SH-SY5Y (cell line): ENCODE measurements at regions not wholly inside any gene's neighbourhood (a gene's known extent, or its start where the extent isn't known, plus 50 kb on each side); places are given as distances from the start of the nearest gene placed in this dataset.

Experiments used
- GATA2 ChIP-seq: IDR thresholded peaks from 2 replicates; pipeline ENCODE4 v1.6.1; 2011; ENCODE audit warnings: mild to moderate bottlenecking, low read depth, low read length
- GATA3 ChIP-seq: IDR thresholded peaks from 2 replicates; pipeline ENCODE4 v1.6.1; 2011; ENCODE audit warnings: low read depth, mild to moderate bottlenecking, low read length, moderate library complexity

DNA sequence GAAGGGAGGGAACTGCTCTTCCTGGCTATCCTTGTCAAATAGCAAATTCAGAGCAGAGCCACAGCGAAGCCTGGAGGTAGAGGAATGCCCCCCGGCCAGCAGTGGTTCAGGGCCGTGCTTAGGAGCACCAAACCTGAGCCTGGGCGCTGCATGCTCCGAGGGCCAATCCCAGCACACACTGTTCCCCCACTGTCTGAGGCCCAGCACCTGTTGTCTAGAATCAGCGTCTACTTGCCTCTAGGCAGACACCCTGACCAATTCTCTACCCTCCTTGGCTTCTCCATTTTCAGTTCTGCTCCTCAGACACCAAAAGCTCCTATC lies 177.6 kb upstream of the PKDCC start:
- TF ChIP-seq GATA2 (no peak), GATA3 (no peak)
